NB4 (cell line): ENCODE measurements at regions not wholly inside any gene's neighbourhood (a gene's known extent, or its start where the extent isn't known, plus 50 kb on each side); places are given as distances from the start of the nearest gene placed in this dataset.

ENCODE experiments used
- DNase-seq: peaks from one replicate; pipeline ENCODE4 v3.0.0; 2010; ENCODE audit warnings: low read depth
- H3K4me3 ChIP-seq: one replicate; pipeline ENCODE4 v1.5.1; 2011; ENCODE audit warnings: mild to moderate bottlenecking, low read depth, low read length, moderate library complexity
- CTCF ChIP-seq: IDR thresholded peaks from one replicate; pipeline ENCODE4 v1.5.1; 2012; ENCODE audit warnings: low read depth, low read length
- MAX ChIP-seq: IDR thresholded peaks from 2 replicates; pipeline ENCODE4 v1.6.1; 2011; ENCODE audit warnings: low read depth, low read length
- MYC ChIP-seq: IDR thresholded peaks from 2 replicates; pipeline ENCODE4 v1.6.1; 2011; ENCODE audit warnings: low read depth, low read length
- POLR2A ChIP-seq: IDR thresholded peaks from 2 replicates; pipeline ENCODE4 v1.6.1; 2011; ENCODE audit warnings: mild to moderate bottlenecking; ENCODE audit not compliant: insufficient read length; ENCODE audit errors: extremely low read depth

- DNase-seq: peak; percentile 54
- H3K4me3 ChIP-seq: no peak overlapping the region
- TF ChIP-seq POLR2A: no peak
- TF ChIP-seq MYC: no peak
- no peak for TF ChIP-seq CTCF
- no peak for TF ChIP-seq MAX
Measured at GRCh38 chr4:123340381-123340701, 56.3 kb upstream of the SPRY1 start.

- TF ChIP-seq CTCF: no peak
- TF ChIP-seq MYC: no peak
- TF ChIP-seq POLR2A: no peak
- no peak for TF ChIP-seq MAX
- H3K4me3 ChIP-seq: no peak overlapping the region
- DNase-seq: no peak
Measured at GRCh38 chr4:123342498-123342897, 54.1 kb upstream of the SPRY1 start.

- DNase-seq: no peak
- no peak for TF ChIP-seq MAX
- no peak for TF ChIP-seq CTCF
- no peak for TF ChIP-seq POLR2A
- TF ChIP-seq MYC: no peak
- no peak overlapping the region for H3K4me3 ChIP-seq
Measured at GRCh38 chr4:123343400-123344041, 53.1 kb upstream of the SPRY1 start.

- no peak for DNase-seq
- TF ChIP-seq MAX (no peak), CTCF (no peak), MYC (no peak), POLR2A (no peak)
- no peak overlapping the region for H3K4me3 ChIP-seq
Measured at GRCh38 chr4:123345137-123345934, 51.3 kb upstream of the SPRY1 start.

- no peak overlapping the region for H3K4me3 ChIP-seq
- TF ChIP-seq MAX (no peak), POLR2A (no peak), MYC (no peak), CTCF (no peak)
- no peak for DNase-seq
Measured at GRCh38 chr4:123345935-123346300, 50.7 kb upstream of the SPRY1 start.
